Psoas muscle (tissue), 7 donors: ENCODE measurements at regions not wholly inside any gene's neighbourhood (a gene's known extent, or its start where the extent isn't known, plus 50 kb on each side); places are given as distances from the start of the nearest gene placed in this dataset.

ENCODE experiments used
- ATAC-seq, 4 donors: fragments of 200-7000 bp; cut with Tn5 transposase; one replicate each; pipeline ENCODE4 v1.9.1; 2020; ENCODE audit warnings: moderate library complexity in 3 of 4, mild to moderate bottlenecking in 2 of 4
- DNase-seq, 2 donors: peaks; one replicate each; pipeline ENCODE4 v3.0.0-alpha.2; 2020
- H3K27ac ChIP-seq: fragments of 200-600 bp; one replicate; pipeline ENCODE4 v1.8.0; 2022
- H3K27me3 ChIP-seq, 3 donors: fragments of 200-600 bp in 1 of 3; one replicate each; pipeline versions ENCODE4 v1.6.1 to v1.8.0; 2013 to 2022; ENCODE audit warnings: low read length in 2 of 3, mild to moderate bottlenecking in 2 of 3, moderate library complexity in 1 of 3; ENCODE audit not compliant: insufficient read depth in 3 of 3
- H3K36me3 ChIP-seq, 2 donors: fragments of 200-600 bp in 1 of 2; one replicate each; pipeline versions ENCODE4 v1.6.1 to v1.8.0; 2013 to 2022; ENCODE audit warnings: low read depth in 1 of 2, mild to moderate bottlenecking in 1 of 2, moderate library complexity in 1 of 2; ENCODE audit not compliant: insufficient read depth in 1 of 2
- H3K4me1 ChIP-seq: fragments of 200-600 bp; one replicate; pipeline ENCODE4 v1.8.0; 2022
- H3K4me3 ChIP-seq: fragments of 200-600 bp; one replicate; pipeline ENCODE4 v1.8.0; 2022; ENCODE audit warnings: mild to moderate bottlenecking
- H3K9me3 ChIP-seq: fragments of 200-600 bp; one replicate; pipeline ENCODE4 v1.8.0; 2022
- CTCF ChIP-seq: fragments of 200-600 bp; IDR thresholded peaks from one replicate; pipeline ENCODE4 v1.8.0; 2022; ENCODE audit warnings: antibody characterized with exemption
- WGBS, 3 donors: extraction: QIAGEN DNeasy Blood & Tissue Kit; methylation state at CpG; one replicate each; pipeline versions ENCODE4 v1.1.6 to v1.1.7; 2013; 5-methylcytosine and 5-hydroxymethylcytosine counted together
- intact Hi-C, 2 donors: fragments of 100-400 bp; cut with DNase I; formaldehyde crosslinking; loops; one replicate each; pipeline versions ENCODE4 v1.11.0 to v1.14.2; 2022
- donor health status: healthy with polysubstance abuse.
- donor health status: DM: no; HTN: no; CAD: no; lungs with moderate emphysema.
- donor health status: Bipolar disorder and iron deficiency.
- donor health status: healthy.
- donor health status: DM: yes; HTN: yes; CAD: no.
- donor health status: DM: no; HTN: no; CAD: no.
- donor health status: DM: yes; HTN: yes; CAD: no.

GRCh38 chr1:58841455-58841854, 57.6 kb upstream of the JUN start:
- no peaks in the 10 kb centered on the region for H3K4me1 ChIP-seq
- intact Hi-C loops: no loop called here
- TF ChIP-seq CTCF: peak; percentile 19
- no peaks in the 10 kb centered on the region for H3K36me3 ChIP-seq
- no peak for DNase-seq
- ATAC-seq: peak in 2 of 4 donors; percentile 42 to 60
- H3K4me3 ChIP-seq: no peak overlapping the region
- no peak overlapping the region for H3K27ac ChIP-seq
- no peaks in the 10 kb centered on the region for H3K9me3 ChIP-seq
- H3K27me3 ChIP-seq: no peaks in the 10 kb centered on the region
- 73 to 76% (median 74%) methylated on average over 3 of the region's 3 CpGs for WGBS, 3 donors

GRCh38 chr1:58842941-58843340, 59.1 kb upstream of the JUN start:
- WGBS, 3 donors: 95 to 100% (median 98%) methylated on average over 2 of the region's 2 CpGs
- no peak overlapping the region for H3K4me3 ChIP-seq
- H3K4me1 ChIP-seq: no peaks in the 10 kb centered on the region
- H3K36me3 ChIP-seq: no peaks in the 10 kb centered on the region
- H3K9me3 ChIP-seq: no peaks in the 10 kb centered on the region
- DNase-seq: no peak
- TF ChIP-seq CTCF: no peak
- H3K27ac ChIP-seq: no peak overlapping the region
- no peaks in the 10 kb centered on the region for H3K27me3 ChIP-seq
- intact Hi-C loops: no loop called here
- ATAC-seq: no peak

- 93 to 100% (median 99%) methylated on average over 1 of the region's 1 CpG for WGBS, 3 donors
- H3K4me1 ChIP-seq: no peaks in the 10 kb centered on the region
- intact Hi-C loops: no loop called here
- ATAC-seq (no peak), DNase-seq (no peak)
- no peak for TF ChIP-seq CTCF
- H3K4me3 ChIP-seq: no peak overlapping the region
- no peaks in the 10 kb centered on the region for H3K27me3 ChIP-seq
- no peaks in the 10 kb centered on the region for H3K9me3 ChIP-seq
- H3K27ac ChIP-seq: no peak overlapping the region
- no peaks in the 10 kb centered on the region for H3K36me3 ChIP-seq
Observed at GRCh38 chr1:58844176-58844575, 60.3 kb upstream of the JUN start.

GRCh38 chr1:58845942-58846341, 62.1 kb upstream of the JUN start:
- Histone ChIP-seq H3K4me3 (no peak overlapping the region), H3K36me3 (no peaks in the 10 kb centered on the region), H3K9me3 (no peaks in the 10 kb centered on the region), H3K27me3 (no peaks in the 10 kb centered on the region), H3K4me1 (peaks cover 5% of the 10 kb centered on the region), H3K27ac (no peak overlapping the region)
- DNase-seq (no peak), ATAC-seq (no peak)
- WGBS, 3 donors: 90 to 98% (median 92%) methylated on average over 4 of the region's 4 CpGs
- no peak for TF ChIP-seq CTCF
- intact Hi-C loops: no loop called here

GRCh38 chr1:58848818-58849411, 65.1 kb upstream of the JUN start:
- Histone ChIP-seq H3K27me3 (no peaks in the 10 kb centered on the region), H3K4me1 (peaks cover 5% of the 10 kb centered on the region), H3K36me3 (no peaks in the 10 kb centered on the region), H3K27ac (peak overlapping the region; percentile 61), H3K9me3 (no peaks in the 10 kb centered on the region), H3K4me3 (no peak overlapping the region)
- ATAC-seq (peak; percentile 52 to 93 (median 83)), DNase-seq (peak; percentile 82 to 83)
- TF ChIP-seq CTCF: no peak
- intact Hi-C loops: loop anchor here in 1 of 2 donors (1.0 kb wide), 1 partner anchor 148 kb away; no protein-coding TSS in a partner anchor
- 36 to 43% (median 42%) methylated on average over 9 of the region's 9 CpGs for WGBS, 3 donors
